Liver (tissue), 8 donors: ENCODE measurements at regions not wholly inside any gene's neighbourhood (a gene's known extent, or its start where the extent isn't known, plus 50 kb on each side); places are given as distances from the start of the nearest gene placed in this dataset.

Experiments used
- DNase-seq: peaks from one replicate; pipeline ENCODE4 v3.0.0-alpha.2; 2017; ENCODE audit warnings: low spot score
- H3K27ac ChIP-seq, 2 donors: one replicate each; pipeline ENCODE4 v1.7.0; 2013; ENCODE audit warnings: inconsistent platforms in 2 of 2, low read length in 2 of 2, control low read depth in 1 of 2, low read depth in 1 of 2, mild to moderate bottlenecking in 1 of 2
- H3K27me3 ChIP-seq, 4 donors: one replicate each; pipeline versions ENCODE4 v1.6.1 to v1.7.0; 2013; ENCODE audit warnings: low read length in 3 of 4, inconsistent platforms in 1 of 4, mild to moderate bottlenecking in 1 of 4, moderate library complexity in 1 of 4; ENCODE audit not compliant: control insufficient read depth in 4 of 4, insufficient read depth in 4 of 4
- H3K36me3 ChIP-seq, 4 donors: one replicate each; pipeline versions ENCODE4 v1.6.1 to v1.7.0; 2013; ENCODE audit warnings: low read length in 3 of 4, mild to moderate bottlenecking in 3 of 4, low read depth in 1 of 4, moderate library complexity in 1 of 4; ENCODE audit not compliant: control insufficient read depth in 4 of 4, insufficient read depth in 3 of 4
- H3K4me1 ChIP-seq, 4 donors: one replicate each; pipeline versions ENCODE4 v1.6.1 to v1.7.0; 2013; ENCODE audit warnings: low read length in 3 of 4, mild to moderate bottlenecking in 3 of 4, moderate library complexity in 1 of 4; ENCODE audit not compliant: control insufficient read depth in 4 of 4, insufficient read depth in 4 of 4
- H3K4me3 ChIP-seq, 3 donors: one replicate each; pipeline versions ENCODE4 v1.6.1 to v1.7.0; 2013; ENCODE audit warnings: low read length in 3 of 3, control low read depth in 1 of 3, low read depth in 1 of 3, mild to moderate bottlenecking in 1 of 3
- H3K9ac ChIP-seq, 2 donors: one replicate each; pipeline ENCODE4 v1.7.0; 2013; ENCODE audit warnings: low read length in 2 of 2, mild to moderate bottlenecking in 2 of 2, moderate library complexity in 2 of 2, control low read depth in 1 of 2, low read depth in 1 of 2
- H3K9me3 ChIP-seq, 4 donors: one replicate each; pipeline versions ENCODE4 v1.6.1 to v1.7.0; 2013; ENCODE audit warnings: low read length in 3 of 4; ENCODE audit not compliant: control insufficient read depth in 4 of 4
- ATF3 ChIP-seq: IDR thresholded peaks from 2 replicates; pipeline ENCODE4 v1.6.1; 2016; ENCODE audit warnings: antibody characterized with exemption
- EGR1 ChIP-seq, 2 donors: IDR thresholded peaks; 2 replicates each; pipeline ENCODE4 v1.6.1; 2016 to 2018; ENCODE audit warnings: antibody characterized with exemption in 2 of 2, low read depth in 2 of 2
- FOXA1 ChIP-seq: IDR thresholded peaks from 2 replicates; pipeline ENCODE4 v1.6.1; 2016; ENCODE audit warnings: antibody characterized with exemption
- FOXA2 ChIP-seq: IDR thresholded peaks from 2 replicates; pipeline ENCODE4 v1.6.1; 2016; ENCODE audit warnings: antibody characterized with exemption
- GABPA ChIP-seq, 2 donors: IDR thresholded peaks in 1 of 2; conservative IDR thresholded peaks in 1 of 2; 2 replicates each; pipeline ENCODE4 v1.6.1; 2016; ENCODE audit warnings: antibody characterized with exemption in 2 of 2, mild to moderate bottlenecking in 1 of 2, moderate library complexity in 1 of 2
- HNF4A ChIP-seq, 2 donors: conservative IDR thresholded peaks; 2 replicates each; pipeline ENCODE4 v1.6.1; 2016; ENCODE audit warnings: antibody characterized with exemption in 2 of 2, mild to moderate bottlenecking in 2 of 2
- HNF4G ChIP-seq: IDR thresholded peaks from 2 replicates; pipeline ENCODE4 v1.6.1; 2016; ENCODE audit warnings: antibody characterized with exemption
- JUND ChIP-seq, 2 donors: IDR thresholded peaks; 2 replicates each; pipeline ENCODE4 v1.6.1; 2016; ENCODE audit warnings: antibody characterized with exemption in 2 of 2
- NR2F2 ChIP-seq: IDR thresholded peaks from 2 replicates; pipeline ENCODE4 v1.6.1; 2016; ENCODE audit warnings: antibody characterized with exemption
- RAD21 ChIP-seq, 2 donors: IDR thresholded peaks; 2 replicates each; pipeline ENCODE4 v1.6.1; 2016; ENCODE audit warnings: antibody characterized with exemption in 2 of 2, mild to moderate bottlenecking in 2 of 2
- REST ChIP-seq: IDR thresholded peaks from 2 replicates; pipeline ENCODE4 v1.6.1; 2016; ENCODE audit warnings: antibody characterized with exemption, mild to moderate bottlenecking
- RXRA ChIP-seq, 2 donors: IDR thresholded peaks; 2 replicates each; pipeline ENCODE4 v1.6.1; 2017 to 2018; ENCODE audit warnings: antibody characterized with exemption in 2 of 2, mild to moderate bottlenecking in 1 of 2
- TAF1 ChIP-seq: conservative IDR thresholded peaks from 2 replicates; pipeline ENCODE4 v1.6.1; 2016; ENCODE audit warnings: antibody characterized with exemption, mild to moderate bottlenecking
- YY1 ChIP-seq: IDR thresholded peaks from 2 replicates; pipeline ENCODE4 v1.6.1; 2016; ENCODE audit warnings: antibody characterized with exemption, mild to moderate bottlenecking
- ZBTB33 ChIP-seq: IDR thresholded peaks from 2 replicates; pipeline ENCODE4 v1.6.1; 2016; ENCODE audit warnings: antibody characterized with exemption
- WGBS: extraction: QIAGEN DNeasy Blood & Tissue Kit; methylation state at CpG from one replicate; pipeline ENCODE4 v1.1.7; 2013; 5-methylcytosine and 5-hydroxymethylcytosine counted together
- TF ChIP-seq, protein P1 (sequence below): fragments of 150-350 bp; IDR thresholded peaks from 2 replicates; pipeline ENCODE4 v1.5.1; 2017; ENCODE audit warnings: improper control_type of control experiment, low read depth, low read length; ENCODE audit not compliant: missing input control
- TF ChIP-seq, protein P2 (sequence below): IDR thresholded peaks from 2 replicates; pipeline ENCODE4 v1.6.1; 2016; ENCODE audit warnings: antibody characterized with exemption
- donor health status: healthy.
- donor health status: healthy.
- donor health status: healthy.
- donor health status: healthy.
- donor health status: healthy.

DNA sequence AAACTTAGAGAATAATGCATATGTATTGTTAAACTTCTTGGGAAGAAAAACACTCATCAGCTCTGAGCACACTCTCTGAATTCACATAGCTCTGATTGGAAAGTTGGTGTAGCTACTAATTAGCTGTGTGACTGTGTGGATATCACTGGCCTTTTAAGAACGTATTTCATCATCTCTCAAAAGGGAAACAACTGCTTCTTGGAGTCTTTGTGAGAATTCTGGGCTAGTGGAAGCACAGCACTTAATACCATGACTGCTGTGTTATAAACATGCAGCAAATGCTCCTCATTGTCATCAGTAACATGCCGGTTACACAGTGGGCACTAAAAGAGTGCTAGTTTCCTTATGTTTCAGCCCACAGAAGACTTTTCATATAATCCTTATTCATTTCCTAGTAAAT, 220.9 kb upstream of the CSNK1A1L start:
- Histone ChIP-seq H3K36me3 (no peaks in the 10 kb centered on the region), H3K9ac (no peak overlapping the region), H3K9me3 (peaks cover 0 to 2% (median 0%) of the 10 kb centered on the region in 4 donors), H3K4me1 (no peaks in the 10 kb centered on the region), H3K4me3 (no peak overlapping the region), H3K27me3 (no peaks in the 10 kb centered on the region), H3K27ac (no peak overlapping the region)
- no peak for DNase-seq
- TF ChIP-seq JUND (IDR thresholded peaks at IDR 0.05) (no peak), HNF4G (no peak), HNF4A (conservative IDR thresholded peaks at IDR 0.05) (no peak), EGR1 (IDR thresholded peaks at IDR 0.05; ENCODE audit: low read depth in 2 of 2) (no peak), RXRA (IDR thresholded peaks at IDR 0.05) (no peak), NR2F2 (no peak), ATF3 (no peak), ZBTB33 (no peak), TAF1 (no peak), REST (no peak), FOXA2 (no peak), YY1 (no peak), RAD21 (IDR thresholded peaks at IDR 0.05) (no peak)
- TF ChIP-seq, protein P1, sequence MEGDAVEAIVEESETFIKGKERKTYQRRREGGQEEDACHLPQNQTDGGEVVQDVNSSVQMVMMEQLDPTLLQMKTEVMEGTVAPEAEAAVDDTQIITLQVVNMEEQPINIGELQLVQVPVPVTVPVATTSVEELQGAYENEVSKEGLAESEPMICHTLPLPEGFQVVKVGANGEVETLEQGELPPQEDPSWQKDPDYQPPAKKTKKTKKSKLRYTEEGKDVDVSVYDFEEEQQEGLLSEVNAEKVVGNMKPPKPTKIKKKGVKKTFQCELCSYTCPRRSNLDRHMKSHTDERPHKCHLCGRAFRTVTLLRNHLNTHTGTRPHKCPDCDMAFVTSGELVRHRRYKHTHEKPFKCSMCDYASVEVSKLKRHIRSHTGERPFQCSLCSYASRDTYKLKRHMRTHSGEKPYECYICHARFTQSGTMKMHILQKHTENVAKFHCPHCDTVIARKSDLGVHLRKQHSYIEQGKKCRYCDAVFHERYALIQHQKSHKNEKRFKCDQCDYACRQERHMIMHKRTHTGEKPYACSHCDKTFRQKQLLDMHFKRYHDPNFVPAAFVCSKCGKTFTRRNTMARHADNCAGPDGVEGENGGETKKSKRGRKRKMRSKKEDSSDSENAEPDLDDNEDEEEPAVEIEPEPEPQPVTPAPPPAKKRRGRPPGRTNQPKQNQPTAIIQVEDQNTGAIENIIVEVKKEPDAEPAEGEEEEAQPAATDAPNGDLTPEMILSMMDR = no peak
- TF ChIP-seq, protein P2, sequence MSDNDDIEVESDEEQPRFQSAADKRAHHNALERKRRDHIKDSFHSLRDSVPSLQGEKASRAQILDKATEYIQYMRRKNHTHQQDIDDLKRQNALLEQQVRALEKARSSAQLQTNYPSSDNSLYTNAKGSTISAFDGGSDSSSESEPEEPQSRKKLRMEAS = no peak
- WGBS = 54% methylated on average over 2 of the region's 2 CpGs

DNA sequence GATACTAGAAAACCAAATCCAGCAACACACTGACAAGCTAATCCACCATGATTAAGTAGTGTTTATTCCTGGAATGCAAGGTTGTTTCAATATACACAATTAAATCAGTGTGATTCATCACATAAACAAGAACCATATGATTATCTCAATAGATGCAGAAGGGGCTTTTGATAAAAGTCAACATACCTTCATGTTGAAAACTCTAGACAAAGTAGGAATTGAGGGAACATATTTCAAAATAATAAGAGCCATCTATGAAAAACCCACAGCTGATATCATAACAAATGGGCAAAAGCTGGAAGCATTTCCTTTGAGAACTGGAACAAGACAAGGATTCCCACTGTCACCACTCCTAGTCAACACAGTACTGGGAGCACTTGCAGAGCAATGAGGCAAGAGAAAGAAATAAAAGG, 213.6 kb upstream of the CSNK1A1L start:
- H3K27ac ChIP-seq = no peak overlapping the region
- no peak overlapping the region for H3K9ac ChIP-seq
- no peak for TF ChIP-seq GABPA (IDR thresholded peaks at IDR 0.05 in 1 of 2, conservative IDR thresholded peaks at IDR 0.05 in 1 of 2)
- no peak for TF ChIP-seq FOXA1
- TF ChIP-seq NR2F2 = no peak
- TF ChIP-seq YY1 = no peak
- TF ChIP-seq TAF1 = no peak
- TF ChIP-seq HNF4A (conservative IDR thresholded peaks at IDR 0.05) = no peak
- TF ChIP-seq RAD21 (IDR thresholded peaks at IDR 0.05) = no peak
- TF ChIP-seq HNF4G = no peak
- no peak for DNase-seq
- no peaks in the 10 kb centered on the region for H3K4me1 ChIP-seq
- no peaks in the 10 kb centered on the region for H3K36me3 ChIP-seq
- no peaks in the 10 kb centered on the region for H3K27me3 ChIP-seq
- no peaks in the 10 kb centered on the region for H3K9me3 ChIP-seq
- H3K4me3 ChIP-seq = no peak overlapping the region
